ENCODE measurements at regions not wholly inside any gene's neighbourhood (a gene's known extent, or its start where the extent isn't known, plus 50 kb on each side); places are given as distances from the start of the nearest gene placed in this dataset.
"Not testable (repeated sequence)": the region's sequence is repeated elsewhere in the genome, so short reads cannot be mapped to it uniquely, and the experiment has no call there.

DNA sequence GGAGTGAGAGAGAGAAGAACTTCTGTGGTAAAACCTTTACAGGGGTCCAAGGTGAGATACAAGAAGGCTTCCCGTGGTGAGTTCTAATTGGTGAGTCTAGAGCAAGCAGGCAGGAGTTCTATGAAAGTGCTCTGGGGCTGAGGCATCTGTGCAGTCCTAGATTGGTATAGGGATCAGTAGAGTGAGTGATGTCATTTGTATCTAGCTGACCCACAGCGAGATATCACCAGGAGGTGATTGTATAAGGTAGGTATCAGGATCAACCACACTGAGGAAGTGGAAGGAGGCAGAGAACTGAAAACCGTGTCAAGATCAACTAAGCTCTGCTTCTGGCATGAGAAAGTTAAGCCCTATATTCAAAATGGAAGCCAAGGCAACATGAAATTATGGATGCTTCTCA lies 1648.9 kb upstream of the TMEFF2 start:
- Histone ChIP-seq H3K9me3 (ENCODE audit: low read depth, low read length, poor library complexity, severe bottlenecking) (no peaks in the 10 kb centered on the region), H3K36me3 (ENCODE audit: insufficient read depth, low read length, poor library complexity, severe bottlenecking) (no peaks in the 10 kb centered on the region), H3K4me3 (ENCODE audit: low read depth, low read length, poor library complexity, severe bottlenecking) (no peak overlapping the region), H3K4me1 (ENCODE audit: insufficient read depth, low read length, poor library complexity, severe bottlenecking) (no peaks in the 10 kb centered on the region), H3K27me3 (replicated peaks; ENCODE audit: insufficient read depth, low read depth, low read length, poor library complexity) (no peaks in the 10 kb centered on the region), H3K27ac (ENCODE audit: low read depth, low read length, poor library complexity, severe bottlenecking) (no peak overlapping the region)
- TF ChIP-seq EZH2 (IDR thresholded peaks at IDR 0.05; ENCODE audit: borderline replicate concordance, low read depth, low read length, poor library complexity, severe bottlenecking) = no peak
- TF ChIP-seq, protein P1, sequence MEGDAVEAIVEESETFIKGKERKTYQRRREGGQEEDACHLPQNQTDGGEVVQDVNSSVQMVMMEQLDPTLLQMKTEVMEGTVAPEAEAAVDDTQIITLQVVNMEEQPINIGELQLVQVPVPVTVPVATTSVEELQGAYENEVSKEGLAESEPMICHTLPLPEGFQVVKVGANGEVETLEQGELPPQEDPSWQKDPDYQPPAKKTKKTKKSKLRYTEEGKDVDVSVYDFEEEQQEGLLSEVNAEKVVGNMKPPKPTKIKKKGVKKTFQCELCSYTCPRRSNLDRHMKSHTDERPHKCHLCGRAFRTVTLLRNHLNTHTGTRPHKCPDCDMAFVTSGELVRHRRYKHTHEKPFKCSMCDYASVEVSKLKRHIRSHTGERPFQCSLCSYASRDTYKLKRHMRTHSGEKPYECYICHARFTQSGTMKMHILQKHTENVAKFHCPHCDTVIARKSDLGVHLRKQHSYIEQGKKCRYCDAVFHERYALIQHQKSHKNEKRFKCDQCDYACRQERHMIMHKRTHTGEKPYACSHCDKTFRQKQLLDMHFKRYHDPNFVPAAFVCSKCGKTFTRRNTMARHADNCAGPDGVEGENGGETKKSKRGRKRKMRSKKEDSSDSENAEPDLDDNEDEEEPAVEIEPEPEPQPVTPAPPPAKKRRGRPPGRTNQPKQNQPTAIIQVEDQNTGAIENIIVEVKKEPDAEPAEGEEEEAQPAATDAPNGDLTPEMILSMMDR (conservative IDR thresholded peaks at IDR 0.05; ENCODE audit: low read depth, low read length) = no peak
- no peak for DNase-seq (ENCODE audit: low spot score)
- BruUV-seq (replicated peaks) = no TSS peak
- ChIA-PET POLR2A (ENCODE audit: low non-redundant PET) (no interaction called here), CTCF (no interaction called here)
- intact Hi-C loops (cut with micrococcal nuclease; ENCODE audit: unreplicated experiment) = no loop called here

DNA sequence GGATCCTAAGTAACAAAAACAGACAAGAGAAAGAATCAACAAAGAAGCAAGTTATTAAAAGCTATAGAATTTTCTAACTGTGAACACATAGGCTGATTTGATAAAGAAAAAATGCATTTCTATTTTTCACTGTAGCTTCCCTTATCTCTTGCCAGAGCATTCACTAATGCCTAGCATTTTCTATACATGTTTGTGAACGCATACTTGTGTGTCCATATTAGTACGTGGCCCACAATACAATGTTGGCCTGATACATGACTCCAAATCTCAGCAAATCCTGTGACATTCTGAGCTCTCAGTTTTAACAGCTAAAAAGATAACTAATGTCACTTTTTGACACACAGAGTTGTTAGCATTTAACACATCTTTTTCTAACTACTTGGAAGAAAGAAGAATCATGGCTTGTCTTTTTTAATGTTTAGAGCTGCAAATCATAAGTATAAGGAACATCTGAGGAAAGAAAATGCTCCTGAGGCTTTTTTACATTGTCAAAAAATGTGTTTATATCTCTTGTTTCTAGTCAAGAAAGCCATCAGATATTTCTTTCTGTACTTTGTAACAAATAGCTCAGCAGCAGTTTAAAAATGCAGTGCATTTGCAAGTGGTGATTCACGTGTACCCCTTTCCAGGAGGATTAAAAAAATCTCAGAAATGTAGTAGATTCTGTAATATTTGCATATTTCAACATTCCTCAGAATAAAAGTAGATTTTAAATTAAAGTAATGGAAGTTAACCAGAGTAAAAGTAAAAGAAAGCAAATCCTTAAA lies 1646.8 kb upstream of the TMEFF2 start:
- TF ChIP-seq, protein P1 (conservative IDR thresholded peaks at IDR 0.05; ENCODE audit: low read depth, low read length) = no peak
- TF ChIP-seq EZH2 (IDR thresholded peaks at IDR 0.05; ENCODE audit: borderline replicate concordance, low read depth, low read length, poor library complexity, severe bottlenecking) = no peak
- no peak overlapping the region for H3K27ac ChIP-seq (ENCODE audit: low read depth, low read length, poor library complexity, severe bottlenecking)
- no peaks in the 10 kb centered on the region for H3K9me3 ChIP-seq (ENCODE audit: low read depth, low read length, poor library complexity, severe bottlenecking)
- H3K36me3 ChIP-seq (ENCODE audit: insufficient read depth, low read length, poor library complexity, severe bottlenecking) = no peaks in the 10 kb centered on the region
- ChIA-PET CTCF (no interaction called here), POLR2A (ENCODE audit: low non-redundant PET) (interaction anchor here (1.0 kb wide), 1 partner anchor 41 kb away, joined by 3 read pairs; no protein-coding TSS in a partner anchor)
- no peaks in the 10 kb centered on the region for H3K27me3 ChIP-seq (replicated peaks; ENCODE audit: insufficient read depth, low read depth, low read length, poor library complexity)
- no peak overlapping the region for H3K4me3 ChIP-seq (ENCODE audit: low read depth, low read length, poor library complexity, severe bottlenecking)
- intact Hi-C loops (cut with micrococcal nuclease; ENCODE audit: unreplicated experiment) = no loop called here
- BruUV-seq (replicated peaks) = no TSS peak
- no peak for DNase-seq (ENCODE audit: low spot score)
- no peaks in the 10 kb centered on the region for H3K4me1 ChIP-seq (ENCODE audit: insufficient read depth, low read length, poor library complexity, severe bottlenecking)

DNA sequence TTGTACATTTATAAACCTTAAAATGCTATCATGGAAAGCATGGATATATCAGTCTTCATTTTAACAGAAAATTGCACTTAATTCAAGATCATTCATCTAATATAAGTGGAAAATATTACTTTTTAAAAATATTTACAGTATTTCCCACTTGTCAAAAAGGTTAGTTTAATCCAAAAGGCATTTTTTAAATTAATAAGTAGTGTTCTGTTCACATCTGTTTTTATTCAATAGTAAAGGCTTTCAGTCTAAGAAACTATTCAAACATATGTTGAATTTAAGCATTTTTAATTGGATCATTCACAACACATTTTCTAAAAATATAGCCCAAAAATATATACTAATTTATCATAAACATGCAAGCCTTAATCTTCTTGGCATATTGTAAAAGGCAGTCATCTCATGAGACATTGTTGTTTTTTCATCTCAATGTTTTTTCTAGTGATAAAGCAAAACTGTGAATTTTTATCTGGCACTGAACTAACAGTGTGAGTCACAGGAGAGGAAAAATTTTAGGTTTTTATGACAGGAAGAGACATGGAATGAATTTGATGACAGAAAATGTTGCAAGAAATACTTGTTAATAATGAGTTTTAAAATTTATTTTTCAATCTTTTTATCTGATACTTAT lies 1642.5 kb upstream of the TMEFF2 start:
- no peak for DNase-seq (ENCODE audit: low spot score)
- no peaks in the 10 kb centered on the region for H3K9me3 ChIP-seq (ENCODE audit: low read depth, low read length, poor library complexity, severe bottlenecking)
- TF ChIP-seq, protein P1 (conservative IDR thresholded peaks at IDR 0.05; ENCODE audit: low read depth, low read length) = no peak
- TF ChIP-seq EZH2 (IDR thresholded peaks at IDR 0.05; ENCODE audit: borderline replicate concordance, low read depth, low read length, poor library complexity, severe bottlenecking) = no peak
- BruUV-seq (replicated peaks) = no TSS peak
- no peaks in the 10 kb centered on the region for H3K4me1 ChIP-seq (ENCODE audit: insufficient read depth, low read length, poor library complexity, severe bottlenecking)
- H3K27ac ChIP-seq (ENCODE audit: low read depth, low read length, poor library complexity, severe bottlenecking) = no peak overlapping the region
- POLR2A ChIA-PET (ENCODE audit: low non-redundant PET) = no interaction called here
- H3K27me3 ChIP-seq (replicated peaks; ENCODE audit: insufficient read depth, low read depth, low read length, poor library complexity) = no peaks in the 10 kb centered on the region
- H3K36me3 ChIP-seq (ENCODE audit: insufficient read depth, low read length, poor library complexity, severe bottlenecking) = no peaks in the 10 kb centered on the region
- H3K4me3 ChIP-seq (ENCODE audit: low read depth, low read length, poor library complexity, severe bottlenecking) = no peak overlapping the region
- intact Hi-C loops (cut with micrococcal nuclease; ENCODE audit: unreplicated experiment) = no loop called here
- CTCF ChIA-PET = no interaction called here

DNA sequence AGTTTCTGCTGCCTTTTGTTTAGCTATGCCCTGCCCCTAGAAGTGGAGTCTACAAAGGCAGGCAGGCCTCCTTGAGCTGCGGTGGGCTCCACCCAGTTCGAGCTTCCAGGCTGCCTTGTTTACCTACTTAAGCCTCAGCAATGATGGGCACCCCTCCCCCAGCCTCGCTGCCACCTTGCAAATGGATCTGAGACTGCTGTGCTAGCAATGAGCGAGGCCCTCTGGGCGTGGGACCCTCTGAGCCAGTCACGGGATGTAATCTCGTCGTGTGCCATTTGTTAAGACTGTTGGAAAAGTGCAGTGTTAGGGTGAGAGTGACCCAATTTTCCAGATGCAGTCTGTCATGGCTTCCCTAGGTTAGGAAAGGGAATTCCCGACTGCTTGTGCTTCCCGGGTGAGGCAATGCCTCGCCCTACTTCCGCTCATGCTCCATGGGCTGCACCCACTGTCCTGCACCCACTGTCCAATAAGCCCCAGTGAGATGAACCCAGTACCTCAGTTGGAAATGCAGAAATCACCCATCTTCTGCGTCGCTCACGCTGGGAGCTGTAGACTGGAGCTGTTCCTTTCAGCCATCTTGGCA lies 1641.8 kb upstream of the TMEFF2 start:
- H3K4me1 ChIP-seq (ENCODE audit: insufficient read depth, low read length, poor library complexity, severe bottlenecking); CTCF ChIA-PET; H3K9me3 ChIP-seq (ENCODE audit: low read depth, low read length, poor library complexity, severe bottlenecking); DNase-seq (ENCODE audit: low spot score); intact Hi-C loops (cut with micrococcal nuclease; ENCODE audit: unreplicated experiment); H3K36me3 ChIP-seq (ENCODE audit: insufficient read depth, low read length, poor library complexity, severe bottlenecking); POLR2A ChIA-PET (ENCODE audit: low non-redundant PET); H3K27me3 ChIP-seq (replicated peaks; ENCODE audit: insufficient read depth, low read depth, low read length, poor library complexity); BruUV-seq (replicated peaks); H3K27ac ChIP-seq (ENCODE audit: low read depth, low read length, poor library complexity, severe bottlenecking); H3K4me3 ChIP-seq (ENCODE audit: low read depth, low read length, poor library complexity, severe bottlenecking): not testable (repeated sequence)

DNA sequence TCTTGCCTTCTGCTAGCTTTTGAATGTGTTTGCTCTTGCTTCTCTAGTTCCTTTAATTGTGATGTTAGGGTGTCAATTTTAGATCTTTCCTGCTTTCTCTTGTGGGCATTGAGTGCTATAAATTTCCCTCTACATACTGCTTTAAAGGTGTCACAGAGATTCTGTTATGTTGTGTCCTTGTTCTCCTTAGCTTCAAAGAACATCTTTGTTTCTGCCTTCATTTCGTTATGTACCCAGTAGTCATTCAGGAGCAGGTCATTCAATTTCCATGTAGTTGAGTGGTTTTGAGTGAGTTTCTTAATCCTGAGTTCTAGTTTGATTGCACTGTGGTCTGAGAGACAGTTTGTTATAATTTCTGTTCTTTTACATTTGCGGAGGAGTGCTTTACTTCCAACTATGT lies 1639.2 kb upstream of the TMEFF2 start:
- POLR2A ChIA-PET (ENCODE audit: low non-redundant PET); CTCF ChIA-PET; H3K27me3 ChIP-seq (replicated peaks; ENCODE audit: insufficient read depth, low read depth, low read length, poor library complexity); H3K4me3 ChIP-seq (ENCODE audit: low read depth, low read length, poor library complexity, severe bottlenecking); H3K9me3 ChIP-seq (ENCODE audit: low read depth, low read length, poor library complexity, severe bottlenecking); H3K27ac ChIP-seq (ENCODE audit: low read depth, low read length, poor library complexity, severe bottlenecking); H3K4me1 ChIP-seq (ENCODE audit: insufficient read depth, low read length, poor library complexity, severe bottlenecking); intact Hi-C loops (cut with micrococcal nuclease; ENCODE audit: unreplicated experiment); DNase-seq (ENCODE audit: low spot score); H3K36me3 ChIP-seq (ENCODE audit: insufficient read depth, low read length, poor library complexity, severe bottlenecking); BruUV-seq (replicated peaks): not testable (repeated sequence)
